CD4-positive, alpha-beta T cell treated with Interferon alpha-2 for 1 hour (primary cell): ENCODE measurements at regions not wholly inside any gene's neighbourhood (a gene's known extent, or its start where the extent isn't known, plus 50 kb on each side); places are given as distances from the start of the nearest gene placed in this dataset.

Experiments
- DNase-seq, 2 donors: peaks; one replicate each; pipeline ENCODE4 v3.0.0-alpha.2; 2020 to 2022

- no peak for DNase-seq
These were observed 86.0 kb downstream of the MATN1 start for GRCh38 chr1:30637183-30637980.

GRCh38 chr1:30636621-30637020 lies 86.8 kb downstream of the MATN1 start:
- no peak for DNase-seq

GRCh38 chr1:30635391-30635975 lies 87.9 kb downstream of the MATN1 start:
- DNase-seq, result no peak

- DNase-seq, result no peak
These were observed 88.9 kb downstream of the MATN1 start for GRCh38 chr1:30634507-30634906.

DNA sequence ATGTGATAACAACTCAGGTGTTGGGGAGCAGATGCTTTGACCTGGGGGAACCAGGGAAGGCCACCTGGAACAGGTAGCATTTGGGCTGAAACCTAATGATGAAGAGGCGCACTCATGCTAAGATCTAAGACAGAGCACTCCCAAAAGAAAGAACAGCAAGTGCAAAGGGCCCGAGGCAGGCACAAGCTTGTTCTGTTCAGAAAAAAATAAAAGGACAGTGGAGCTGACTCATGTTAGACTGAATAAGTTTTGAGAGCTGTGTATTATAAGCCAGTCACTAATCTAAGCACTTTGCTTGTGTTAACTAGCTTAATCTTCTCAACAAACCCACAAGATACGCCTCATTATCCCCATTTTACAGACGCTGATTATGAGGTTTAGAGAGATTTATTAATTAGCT lies 90.1 kb downstream of the MATN1 start:
- DNase-seq, result no peak

- no peak for DNase-seq
These were observed 90.9 kb downstream of the MATN1 start for GRCh38 chr1:30632481-30632880.

DNA sequence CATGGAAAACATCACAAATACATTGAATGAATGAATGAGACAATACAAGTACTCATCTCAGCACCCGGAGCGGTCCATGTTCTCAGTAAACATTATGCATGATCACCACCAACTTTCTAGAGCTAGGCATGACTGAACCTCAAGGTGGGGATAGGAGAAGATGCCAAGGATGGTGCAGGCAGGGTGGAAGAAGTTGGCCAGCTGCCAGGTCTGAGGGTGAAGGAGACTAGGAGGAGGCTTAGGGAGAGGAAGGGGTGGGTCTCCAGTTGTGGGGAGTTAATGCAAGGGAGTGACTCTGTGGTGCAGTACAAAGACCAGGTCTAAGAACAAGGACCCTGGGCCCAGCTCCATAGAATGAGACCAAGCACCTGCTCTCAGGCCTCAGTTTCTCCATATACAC lies 91.7 kb downstream of the MATN1 start:
- no peak for DNase-seq

- DNase-seq, result no peak
These were observed 93.9 kb downstream of the MATN1 start for GRCh38 chr1:30629501-30629900.

DNA sequence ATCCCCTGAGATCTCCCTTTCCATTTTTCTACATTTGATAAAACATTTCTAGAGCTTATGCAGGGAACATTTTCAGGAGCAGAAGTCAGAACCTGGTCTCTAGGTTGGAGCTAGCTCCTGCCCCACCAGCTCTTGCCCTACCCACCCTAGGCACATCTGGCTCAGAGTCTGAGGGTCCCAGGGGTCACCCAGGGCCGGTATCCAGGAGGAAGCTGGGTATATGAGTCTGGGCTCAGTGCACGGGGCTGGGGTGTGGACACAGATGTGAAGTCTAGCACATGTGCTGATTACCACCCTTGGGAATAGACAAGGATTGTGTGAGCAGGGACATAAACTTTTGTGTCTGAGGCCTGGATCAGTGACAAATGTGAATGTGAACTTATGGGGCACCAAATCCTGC lies 95.4 kb downstream of the MATN1 start:
- no peak for DNase-seq

- DNase-seq, result no peak
These were observed 96.2 kb downstream of the MATN1 start for GRCh38 chr1:30627206-30627605.

GRCh38 chr1:30623431-30623830 lies 100.0 kb downstream of the MATN1 start:
- no peak for DNase-seq

GRCh38 chr1:30619619-30620018 lies 103.8 kb downstream of the MATN1 start:
- no peak for DNase-seq

DNA sequence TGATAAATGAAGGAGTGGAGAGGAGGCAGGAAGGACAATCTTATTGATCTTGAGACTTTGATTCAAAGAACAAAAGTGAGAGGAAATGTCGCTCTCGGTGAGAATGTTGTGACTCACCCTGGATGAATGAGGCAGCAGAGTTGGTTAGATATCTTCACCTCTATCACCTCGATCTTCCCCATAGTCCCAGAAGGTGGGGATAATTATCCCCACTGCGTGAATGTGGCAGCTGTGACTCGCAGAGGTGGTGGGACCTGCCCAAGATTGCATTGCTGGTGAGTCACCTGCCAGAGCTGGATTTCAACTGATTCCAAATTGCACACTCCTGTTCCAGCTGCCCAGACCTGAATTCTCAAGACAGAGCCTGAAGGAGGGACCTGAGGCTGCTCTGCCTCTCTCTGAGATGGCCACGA lies 105.0 kb downstream of the MATN1 start:
- DNase-seq, result no peak

DNA sequence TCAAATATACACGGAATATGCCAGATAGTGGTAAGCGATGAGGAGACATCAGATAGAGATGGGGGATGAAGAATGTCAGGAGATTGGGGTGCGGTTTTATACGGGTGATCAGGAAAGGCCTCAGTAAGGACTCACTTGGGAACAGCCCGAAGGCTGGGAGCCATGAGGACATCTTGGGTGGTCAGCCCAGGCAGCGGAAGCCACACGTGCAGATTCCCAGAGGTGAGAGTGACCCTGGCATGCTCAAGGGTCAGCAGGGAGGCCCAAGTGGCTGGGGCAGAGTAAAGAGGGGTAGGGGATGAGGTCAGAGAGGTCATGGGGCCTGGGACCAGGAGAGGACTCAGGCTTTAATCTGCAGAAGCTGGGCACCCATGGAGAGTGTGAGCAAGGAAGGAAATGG lies 106.6 kb downstream of the MATN1 start:
- no peak for DNase-seq

- DNase-seq, result no peak
These were observed 107.4 kb downstream of the MATN1 start for GRCh38 chr1:30615816-30616590.

DNA sequence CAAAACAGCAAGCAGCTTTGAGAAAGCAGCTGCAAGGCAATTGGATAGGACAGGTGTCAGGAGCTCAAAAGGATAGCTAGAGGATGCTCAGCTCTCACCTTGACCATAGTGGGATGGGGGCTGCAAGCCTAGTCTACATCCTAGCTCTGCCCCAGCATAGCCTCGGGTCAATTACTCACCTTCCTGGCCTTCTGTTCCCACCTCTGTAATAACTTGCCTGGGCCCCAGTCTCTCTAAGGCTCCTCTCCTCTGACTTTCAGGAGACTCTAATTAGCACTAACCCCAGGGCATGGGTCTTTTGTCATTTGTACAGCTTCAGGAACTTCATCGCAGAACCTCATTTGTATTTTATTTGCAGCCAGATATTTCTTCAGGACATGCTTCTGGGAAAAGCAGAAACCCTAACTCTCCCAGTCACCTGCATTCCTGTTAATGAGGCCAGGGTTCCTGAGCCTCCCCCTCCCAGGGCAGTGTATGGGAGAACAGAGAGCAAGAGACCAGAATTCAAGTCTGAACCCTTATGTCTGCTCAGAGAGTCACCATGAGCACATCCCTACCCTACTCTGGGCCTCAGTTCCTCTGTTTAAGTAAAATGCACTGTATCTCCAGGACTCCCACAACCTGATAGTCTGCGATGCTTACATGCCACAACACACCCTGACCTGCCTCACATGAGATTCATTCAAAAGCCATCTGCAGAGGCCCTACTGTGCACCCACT lies 108.1 kb downstream of the MATN1 start:
- no peak for DNase-seq

GRCh38 chr1:30613188-30613587 lies 110.2 kb downstream of the MATN1 start:
- DNase-seq, result no peak

DNA sequence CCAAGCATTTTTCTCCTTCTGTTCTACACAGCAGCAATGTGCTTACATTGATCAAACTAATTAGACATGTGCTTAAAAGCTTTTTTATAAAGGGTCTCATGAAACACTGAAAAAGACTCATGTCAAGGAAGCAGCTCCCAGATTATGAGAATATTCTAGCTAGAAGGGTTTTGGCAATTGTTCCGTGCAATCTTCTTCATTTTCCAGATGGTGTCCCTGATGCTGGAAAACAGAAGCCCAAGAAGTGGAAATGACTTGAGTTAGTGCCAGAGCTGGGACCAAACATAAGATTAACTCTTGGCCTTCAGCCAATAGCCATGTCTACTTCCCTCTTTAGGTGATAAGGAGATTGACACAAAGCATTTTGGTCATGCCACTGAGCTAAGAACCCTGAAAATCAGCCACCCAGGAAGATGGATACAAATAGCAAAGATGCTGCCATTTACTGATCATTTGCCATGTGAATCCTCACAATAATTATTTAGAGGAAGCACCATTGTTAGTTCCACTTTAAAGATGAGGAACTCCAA lies 110.8 kb downstream of the MATN1 start:
- no peak for DNase-seq

GRCh38 chr1:30611741-30612309 lies 111.6 kb downstream of the MATN1 start:
- no peak for DNase-seq

GRCh38 chr1:30610917-30611316 lies 112.5 kb downstream of the MATN1 start:
- DNase-seq, result no peak

GRCh38 chr1:30609999-30610345 lies 113.4 kb downstream of the MATN1 start:
- DNase-seq, result no peak

DNA sequence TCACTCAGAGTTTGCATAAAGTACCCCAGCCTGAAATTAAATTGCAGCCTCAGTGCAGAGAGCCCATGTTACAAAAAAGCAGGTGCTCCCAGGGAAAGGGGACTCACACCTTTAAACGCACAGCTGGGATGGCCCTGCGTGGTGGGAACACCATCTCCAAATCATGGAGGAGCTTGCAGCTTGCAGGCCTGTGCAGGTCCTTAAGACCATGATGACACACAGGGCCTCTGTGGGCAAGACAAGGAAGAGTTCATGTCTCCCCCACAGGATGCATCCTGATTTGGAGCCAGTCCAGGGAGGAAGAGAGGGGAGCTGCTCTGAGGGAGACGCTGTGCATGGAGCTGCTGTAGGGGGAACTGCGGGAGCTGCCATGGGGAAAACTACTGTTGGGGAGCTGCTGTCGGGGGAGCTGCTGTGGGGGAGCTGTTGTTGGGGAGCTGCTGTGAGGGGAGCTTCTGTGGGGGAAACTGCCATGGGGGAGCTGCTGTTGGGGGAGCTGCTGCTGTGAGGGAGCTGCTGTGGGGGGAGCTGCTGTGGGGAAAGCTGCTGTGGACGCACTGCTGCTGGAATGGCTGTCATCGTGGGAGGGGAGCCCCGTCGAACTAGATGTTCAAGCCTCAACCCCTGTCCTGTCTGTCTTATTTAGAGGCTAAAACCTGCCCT lies 113.9 kb downstream of the MATN1 start:
- no peak for DNase-seq
